Naive thymus-derived CD4-positive, alpha-beta T cell (primary cell): ENCODE measurements at regions not wholly inside any gene's neighbourhood (a gene's known extent, or its start where the extent isn't known, plus 50 kb on each side); places are given as distances from the start of the nearest gene placed in this dataset.

ENCODE experiments used
- ATAC-seq: fragments of 150-1000 bp; cut with Tn5 transposase; 2 replicates; pipeline ENCODE4 v1.10.0; 2021; ENCODE audit warnings: mild to moderate bottlenecking, moderate library complexity
- CTCF ChIA-PET: fragments of 350-600 bp; sonication (Branson Sonifier 250); formaldehyde crosslinking; loops from one replicate; lab custom pipeline; 2021; ENCODE audit warnings: antibody characterized with exemption; lab: Charles Lee
- POLR2A ChIA-PET: fragments of 350-600 bp; sonication (Branson Sonifier 250); formaldehyde crosslinking; loops from one replicate; lab custom pipeline; 2021; ENCODE audit warnings: antibody characterized with exemption, inconsistent platforms; lab: Charles Lee
- DNase-seq, 9 donors: peaks; one replicate each; pipeline versions ENCODE4 v3.0.0 to v3.0.0-alpha.2; 2020 to 2022; ENCODE audit warnings: mixed read lengths in 1 of 9
- H3K27ac ChIP-seq: one replicate; pipeline ENCODE4 v1.7.0; 2013; ENCODE audit warnings: mild to moderate bottlenecking, low read depth, low read length, moderate library complexity
- H3K27me3 ChIP-seq, 2 donors: one replicate each; pipeline ENCODE4 v1.7.0; 2013; ENCODE audit warnings: low read length in 2 of 2, mild to moderate bottlenecking in 2 of 2, moderate library complexity in 2 of 2; ENCODE audit not compliant: control insufficient read depth in 2 of 2, insufficient read depth in 2 of 2
- H3K36me3 ChIP-seq, 3 experiments: 1 replicate in 2 of 3; 2 replicates in 1 of 3; pipeline ENCODE4 v1.7.0; 2013; ENCODE audit warnings: low read length in 3 of 3, mild to moderate bottlenecking in 3 of 3, moderate library complexity in 1 of 3; ENCODE audit not compliant: insufficient read depth in 3 of 3, control insufficient read depth in 2 of 3
- H3K4me1 ChIP-seq, 2 donors: one replicate each; pipeline ENCODE4 v1.7.0; 2013; ENCODE audit warnings: low read length in 2 of 2, mild to moderate bottlenecking in 2 of 2, moderate library complexity in 1 of 2; ENCODE audit not compliant: control insufficient read depth in 2 of 2, insufficient read depth in 2 of 2
- H3K4me3 ChIP-seq: 2 replicates; pipeline ENCODE4 v1.7.0; 2013; ENCODE audit warnings: mild to moderate bottlenecking, low read length
- H3K9me3 ChIP-seq, 3 experiments: 1 replicate in 2 of 3; 2 replicates in 1 of 3; pipeline ENCODE4 v1.7.0; 2013; ENCODE audit warnings: low read length in 3 of 3; ENCODE audit not compliant: control insufficient read depth in 2 of 3
- H3K27ac Mint-ChIP-seq, 9 donors: one replicate each; pipeline ENCODE4 v1.8.0; 2020 to 2022; ENCODE audit warnings: mixed read lengths in 9 of 9, mild to moderate bottlenecking in 8 of 9, moderate library complexity in 5 of 9, inconsistent platforms in 2 of 9
- H3K27me3 Mint-ChIP-seq, 5 donors: one replicate each; pipeline ENCODE4 v1.8.0; 2021 to 2022; ENCODE audit warnings: mixed read lengths in 5 of 5, mild to moderate bottlenecking in 1 of 5
- H3K36me3 Mint-ChIP-seq, 5 donors: one replicate each; pipeline ENCODE4 v1.8.0; 2020 to 2022; ENCODE audit warnings: mixed read lengths in 5 of 5, mild to moderate bottlenecking in 3 of 5, inconsistent platforms in 1 of 5
- H3K4me1 Mint-ChIP-seq, 7 donors: one replicate each; pipeline ENCODE4 v1.8.0; 2020 to 2022; ENCODE audit warnings: mixed read lengths in 7 of 7, mild to moderate bottlenecking in 3 of 7, inconsistent platforms in 1 of 7
- H3K4me3 Mint-ChIP-seq, 10 donors: one replicate each; pipeline ENCODE4 v1.8.0; 2020 to 2022; ENCODE audit warnings: mild to moderate bottlenecking in 10 of 10, mixed read lengths in 10 of 10, moderate library complexity in 6 of 10, inconsistent platforms in 2 of 10
- H3K9me3 Mint-ChIP-seq, 11 donors: one replicate each; pipeline ENCODE4 v1.8.0; 2020 to 2022; ENCODE audit warnings: mixed read lengths in 11 of 11, mild to moderate bottlenecking in 4 of 11, inconsistent platforms in 1 of 11, moderate library complexity in 1 of 11
- intact Hi-C, 2 donors: fragments of 100-400 bp; cut with micrococcal nuclease; formaldehyde crosslinking; loops; one replicate each; pipeline ENCODE4 v1.15.1; 2023

GRCh38 chr15:69729167-69729748, 276.6 kb downstream of the RPLP1 start:
- Histone ChIP-seq H3K27me3 (no peaks in the 10 kb centered on the region), H3K36me3 (no peaks in the 10 kb centered on the region), H3K9me3 (no peaks in the 10 kb centered on the region), H3K27ac (no peak overlapping the region), H3K4me3 (no peak overlapping the region), H3K4me1 (peaks cover 0 to 12% of the 10 kb centered on the region in 2 donors)
- Mint-ChIP-seq H3K9me3 (peaks cover 0 to 3% (median 0%) of the 10 kb centered on the region in 11 donors), H3K27ac (peak overlapping the region in 3 of 9 donors; percentile 5 to 22 (median 19)), H3K4me3 (no peak overlapping the region), H3K36me3 (peaks cover 0 to 10% (median 0%) of the 10 kb centered on the region in 5 donors), H3K4me1 (peaks cover 13 to 64% (median 23%) of the 10 kb centered on the region in 7 donors), H3K27me3 (peaks cover 0 to 30% (median 0%) of the 10 kb centered on the region in 5 donors)
- POLR2A ChIA-PET = interaction anchor here (0.7 to 1.7 kb wide), 4 partner anchors 27 to 371 kb away, joined by 3 to 7 read pairs (median 4); partner anchors contain the start of gene TLE3
- CTCF ChIA-PET = interaction anchor here (0.7 to 1.9 kb wide), 8 partner anchors 12 to 647 kb away, joined by 3 to 8 read pairs (median 4); no protein-coding TSS in a partner anchor
- intact Hi-C loops = loop anchor here (1.0 to 10.0 kb wide), 11 partner anchors 26 to 759 kb away; partner anchors contain the start of gene TLE3 (in 1 of the 2)
- peak; percentile 38 to 79 (median 61) for DNase-seq
- peak; percentile 53 for ATAC-seq

DNA sequence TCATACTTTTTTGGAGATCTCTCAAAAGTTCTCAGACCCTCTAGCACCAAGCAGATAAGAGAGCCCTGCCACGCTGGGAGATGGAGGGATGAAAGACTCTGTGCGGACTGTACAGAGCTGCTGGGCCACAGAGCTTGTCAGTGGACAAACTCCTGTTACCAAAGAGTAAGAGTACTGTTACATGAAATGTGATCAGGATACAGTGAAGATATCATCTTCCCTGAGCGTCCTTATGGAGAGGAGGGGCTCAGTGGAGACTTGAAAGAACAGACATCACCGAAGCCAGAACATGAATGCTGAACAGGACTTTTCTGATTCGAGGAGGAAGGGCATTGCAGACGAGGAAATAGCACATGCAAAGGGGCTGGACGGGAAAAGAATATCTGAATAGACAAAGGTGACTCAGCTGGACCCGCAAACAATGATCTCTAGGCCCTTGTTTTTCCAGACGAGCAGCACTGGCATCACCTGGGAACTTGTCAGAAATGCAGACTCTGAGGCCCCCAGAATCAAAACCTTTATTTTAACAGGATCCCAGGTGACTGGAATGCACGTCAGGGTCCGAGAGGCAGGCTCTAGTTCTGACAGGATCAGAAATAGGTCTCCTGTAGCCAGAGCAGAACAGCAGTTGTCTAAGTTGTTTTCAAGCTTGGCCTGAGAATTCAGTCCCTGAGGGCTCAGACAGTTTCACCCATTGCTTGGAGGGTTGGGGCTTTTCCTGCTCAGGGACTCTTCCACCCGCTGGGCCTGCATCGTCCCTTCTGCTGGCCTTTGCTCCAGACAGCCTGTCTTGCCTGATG, 277.9 kb downstream of the RPLP1 start:
- intact Hi-C loops = no loop called here
- H3K27me3 Mint-ChIP-seq = peaks cover 0 to 23% (median 0%) of the 10 kb centered on the region in 5 donors
- Histone ChIP-seq H3K4me3 (no peak overlapping the region), H3K36me3 (no peaks in the 10 kb centered on the region), H3K4me1 (peaks cover 0 to 4% of the 10 kb centered on the region in 2 donors), H3K9me3 (no peaks in the 10 kb centered on the region), H3K27me3 (no peaks in the 10 kb centered on the region), H3K27ac (no peak overlapping the region)
- POLR2A ChIA-PET = interaction anchor here (1.1 kb wide), 1 partner anchor 16 kb away, joined by 3 read pairs; no protein-coding TSS in a partner anchor
- ATAC-seq (no peak), DNase-seq (no peak)
- H3K36me3 Mint-ChIP-seq = peaks cover 0 to 7% (median 0%) of the 10 kb centered on the region in 5 donors
- CTCF ChIA-PET = interaction anchor here (0.9 to 1.1 kb wide), 2 partner anchors 364 to 737 kb away, joined by 3 to 4 read pairs; no protein-coding TSS in a partner anchor
- H3K27ac Mint-ChIP-seq = peak overlapping the region in 1 of 9 donors; percentile 68
- H3K9me3 Mint-ChIP-seq = peaks cover 0 to 3% (median 0%) of the 10 kb centered on the region in 11 donors
- H3K4me1 Mint-ChIP-seq = peaks cover 6 to 54% (median 12%) of the 10 kb centered on the region in 7 donors
- no peak overlapping the region for H3K4me3 Mint-ChIP-seq

GRCh38 chr15:69731081-69731330, 278.4 kb downstream of the RPLP1 start:
- H3K9me3 ChIP-seq = no peaks in the 10 kb centered on the region
- no peak for ATAC-seq
- POLR2A ChIA-PET = interaction anchor here (0.6 to 1.1 kb wide), 2 partner anchors 10 to 16 kb away, joined by 3 read pairs; no protein-coding TSS in a partner anchor
- H3K36me3 ChIP-seq = no peaks in the 10 kb centered on the region
- Mint-ChIP-seq H3K27me3 (peaks cover 0 to 27% (median 0%) of the 10 kb centered on the region in 5 donors), H3K4me1 (peaks cover 6 to 49% (median 12%) of the 10 kb centered on the region in 7 donors), H3K27ac (peak overlapping the region in 1 of 9 donors; percentile 68), H3K9me3 (peaks cover 0 to 3% (median 0%) of the 10 kb centered on the region in 11 donors), H3K36me3 (peaks cover 0 to 7% (median 0%) of the 10 kb centered on the region in 5 donors), H3K4me3 (no peak overlapping the region)
- intact Hi-C loops = no loop called here
- CTCF ChIA-PET = interaction anchor here (0.9 to 1.1 kb wide), 3 partner anchors 12 to 736 kb away, joined by 3 to 5 read pairs (median 4); no protein-coding TSS in a partner anchor
- peaks cover 0 to 4% of the 10 kb centered on the region in 2 donors for H3K4me1 ChIP-seq
- H3K4me3 ChIP-seq = no peak overlapping the region
- H3K27me3 ChIP-seq = no peaks in the 10 kb centered on the region
- DNase-seq = no peak
- no peak overlapping the region for H3K27ac ChIP-seq

- Mint-ChIP-seq H3K9me3 (peaks cover 0 to 3% (median 0%) of the 10 kb centered on the region in 11 donors), H3K27ac (no peak overlapping the region), H3K36me3 (peaks cover 0 to 7% (median 0%) of the 10 kb centered on the region in 5 donors), H3K4me3 (no peak overlapping the region), H3K27me3 (peaks cover 0 to 31% (median 0%) of the 10 kb centered on the region in 5 donors), H3K4me1 (peaks cover 5 to 44% (median 11%) of the 10 kb centered on the region in 7 donors)
- no peak for ATAC-seq
- no peak for DNase-seq
- Histone ChIP-seq H3K4me3 (no peak overlapping the region), H3K27ac (no peak overlapping the region), H3K36me3 (no peaks in the 10 kb centered on the region), H3K4me1 (peaks cover 0 to 4% of the 10 kb centered on the region in 2 donors), H3K9me3 (no peaks in the 10 kb centered on the region), H3K27me3 (no peaks in the 10 kb centered on the region)
- CTCF ChIA-PET = interaction anchor here (0.7 to 1.0 kb wide), 3 partner anchors 12 to 363 kb away, joined by 3 to 5 read pairs (median 3); no protein-coding TSS in a partner anchor
- intact Hi-C loops = no loop called here
- POLR2A ChIA-PET = interaction anchor here (0.6 to 1.1 kb wide), 3 partner anchors 10 to 26 kb away, joined by 3 to 4 read pairs (median 3); no protein-coding TSS in a partner anchor
Measured at GRCh38 chr15:69731581-69731980, 279.0 kb downstream of the RPLP1 start.

- Mint-ChIP-seq H3K27me3 (peaks cover 0 to 33% (median 0%) of the 10 kb centered on the region in 5 donors), H3K9me3 (peaks cover 0 to 5% (median 0%) of the 10 kb centered on the region in 11 donors), H3K27ac (no peak overlapping the region), H3K36me3 (peaks cover 0 to 11% (median 0%) of the 10 kb centered on the region in 5 donors), H3K4me3 (no peak overlapping the region), H3K4me1 (peaks cover 5 to 40% (median 10%) of the 10 kb centered on the region in 7 donors)
- no peak for ATAC-seq
- Histone ChIP-seq H3K27ac (no peak overlapping the region), H3K4me3 (no peak overlapping the region), H3K27me3 (no peaks in the 10 kb centered on the region), H3K36me3 (no peaks in the 10 kb centered on the region), H3K4me1 (peaks cover 0 to 4% of the 10 kb centered on the region in 2 donors), H3K9me3 (no peaks in the 10 kb centered on the region)
- intact Hi-C loops = no loop called here
- no peak for DNase-seq
- CTCF ChIA-PET = interaction anchor here (0.7 to 1.0 kb wide), 2 partner anchors 11 to 17 kb away, joined by 3 to 5 read pairs; no protein-coding TSS in a partner anchor
- POLR2A ChIA-PET = interaction anchor here (1.0 kb wide), 1 partner anchor 25 kb away, joined by 4 read pairs; no protein-coding TSS in a partner anchor
Measured at GRCh38 chr15:69732133-69732532, 279.5 kb downstream of the RPLP1 start.

DNA sequence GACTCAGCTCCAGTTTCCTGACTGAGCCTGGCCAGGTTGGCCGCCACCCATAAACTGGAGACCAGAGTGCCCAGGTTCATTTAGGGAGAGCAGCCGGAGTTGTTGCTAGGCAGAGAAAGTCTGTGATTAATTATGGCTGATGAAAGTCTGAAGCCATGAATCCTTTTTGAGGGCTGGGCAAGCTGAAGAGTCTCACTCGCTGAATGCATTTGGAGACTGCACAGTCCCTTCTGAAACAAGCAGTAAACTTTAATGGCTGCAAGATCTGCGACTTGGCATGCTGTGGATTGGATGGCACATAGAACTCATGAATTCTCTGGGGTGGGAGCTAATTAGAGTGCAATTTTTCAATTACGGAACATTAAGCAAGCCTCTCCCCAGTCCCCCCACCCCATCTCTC, 282.1 kb downstream of the RPLP1 start:
- Histone ChIP-seq H3K4me1 (no peaks in the 10 kb centered on the region), H3K36me3 (no peaks in the 10 kb centered on the region), H3K27ac (no peak overlapping the region), H3K4me3 (no peak overlapping the region), H3K27me3 (no peaks in the 10 kb centered on the region), H3K9me3 (no peaks in the 10 kb centered on the region)
- Mint-ChIP-seq H3K4me1 (peaks cover 0 to 24% (median 4%) of the 10 kb centered on the region in 7 donors), H3K36me3 (peaks cover 0 to 13% (median 0%) of the 10 kb centered on the region in 5 donors), H3K4me3 (no peak overlapping the region), H3K27me3 (peaks cover 0 to 36% (median 0%) of the 10 kb centered on the region in 5 donors), H3K9me3 (peaks cover 0 to 9% (median 0%) of the 10 kb centered on the region in 11 donors), H3K27ac (no peak overlapping the region)
- ChIA-PET CTCF (interaction anchor here (0.8 to 1.8 kb wide), 2 partner anchors 11 to 361 kb away, joined by 4 to 5 read pairs; no protein-coding TSS in a partner anchor), POLR2A (interaction anchor here (1.4 kb wide), 1 partner anchor 9 kb away, joined by 3 read pairs; no protein-coding TSS in a partner anchor)
- DNase-seq = no peak
- no peak for ATAC-seq
- intact Hi-C loops = no loop called here
